ENCODE measurements at regions not wholly inside any gene's neighbourhood (a gene's known extent, or its start where the extent isn't known, plus 50 kb on each side); places are given as distances from the start of the nearest gene placed in this dataset.

GRCh38 chr7:94338921-94339371 is 55.7 kb upstream of the COL1A2 start (continued):
- TF ChIP-seq ZNF318 (IDR thresholded peaks at IDR 0.05; ENCODE audit: borderline replicate concordance in 1 of 2, low read depth in 1 of 2) (no peak), CHD1 (IDR thresholded peaks at IDR 0.05; ENCODE audit: low read length) (no peak), TAF9B (IDR thresholded peaks at IDR 0.05; ENCODE audit: partially characterized antibody) (no peak), REST (IDR thresholded peaks at IDR 0.05; ENCODE audit: borderline replicate concordance) (peak; percentile 7; the same call in 1 of the 2 replicates), REST (CRISPR knock-in tag; IDR thresholded peaks at IDR 0.05; ENCODE audit: low read depth) (no peak), RAD51 (IDR thresholded peaks at IDR 0.05; ENCODE audit: borderline replicate concordance, low read depth) (no peak), USF1 (CRISPR knock-in tag; IDR thresholded peaks at IDR 0.05) (no peak), NFE2L1 (tag; IDR thresholded peaks at IDR 0.05; ENCODE audit: borderline replicate concordance, low read depth) (no peak), FOS (IDR thresholded peaks at IDR 0.05; ENCODE audit: extremely low read depth, insufficient read length) (no peak), KDM4B (IDR thresholded peaks at IDR 0.05; ENCODE audit: borderline replicate concordance in 2 of 2, low read depth in 1 of 2) (no peak)
